GM23248 (cell line): ENCODE measurements at regions not wholly inside any gene's neighbourhood (a gene's known extent, or its start where the extent isn't known, plus 50 kb on each side); places are given as distances from the start of the nearest gene placed in this dataset.

Source experiments
- EZH2 ChIP-seq: fragments of 200-600 bp; sonication (generic); IDR thresholded peaks from 2 replicates; pipeline ENCODE4 v1.6.1; 2018; ENCODE audit warnings: antibody characterized with exemption, mild to moderate bottlenecking; ENCODE audit not compliant: insufficient read depth, poor library complexity, severe bottlenecking
- EZH2phosphoT487 ChIP-seq: fragments of 200-600 bp; sonication (generic); IDR thresholded peaks from 2 replicates; pipeline ENCODE4 v1.6.1; 2018; ENCODE audit warnings: antibody characterized with exemption, moderate library complexity, mild to moderate bottlenecking, low read depth; ENCODE audit not compliant: insufficient read depth

DNA sequence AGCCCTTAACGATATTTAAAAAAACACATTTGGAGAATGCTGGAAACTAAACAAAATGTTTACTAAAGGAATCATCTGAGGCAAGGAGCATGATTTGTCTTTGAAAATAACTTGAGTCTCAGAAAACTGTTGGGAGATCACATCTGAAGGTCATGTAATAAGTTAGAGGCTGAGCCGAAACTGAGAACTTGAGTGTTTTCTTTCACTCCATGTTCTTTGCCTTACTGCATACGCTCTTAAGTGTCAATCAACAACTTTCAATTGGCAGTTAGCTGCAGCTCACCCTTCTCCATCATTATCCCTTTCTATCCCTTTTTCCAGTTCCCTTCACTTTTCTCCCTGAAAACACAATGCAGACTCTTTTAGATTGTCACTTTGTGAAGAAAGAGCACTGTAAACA, 216.2 kb downstream of the ADGRA3 start:
- TF ChIP-seq EZH2 (no peak), EZH2phosphoT487 (no peak)
